ENCODE measurements at regions not wholly inside any gene's neighbourhood (a gene's known extent, or its start where the extent isn't known, plus 50 kb on each side); places are given as distances from the start of the nearest gene placed in this dataset.

- Histone ChIP-seq H3K9me2 (replicated peaks; ENCODE audit: low read depth, low read length) (no peaks in the 10 kb centered on the region), H3K79me2 (ENCODE audit: insufficient read depth, low read length) (no peaks in the 10 kb centered on the region), H3K4me2 (ENCODE audit: low read depth, low read length, poor library complexity, severe bottlenecking) (no peak overlapping the region), H3F3A (ENCODE audit: low read depth) (no peaks in the 10 kb centered on the region), H3K27me3 (ENCODE audit: insufficient read depth, low read length, poor library complexity, severe bottlenecking) (no peaks in the 10 kb centered on the region), H3K36me3 (ENCODE audit: insufficient read depth, low read length) (no peaks in the 10 kb centered on the region), H3K9ac (ENCODE audit: low read depth, low read length, poor library complexity, severe bottlenecking) (no peak overlapping the region), H4K20me1 (ENCODE audit: insufficient read depth, low read length, poor library complexity, severe bottlenecking) (no peaks in the 10 kb centered on the region), H3K9me3 (ENCODE audit: insufficient read depth, low read depth, low read length) (peaks cover 15% of the 10 kb centered on the region), H2AFZ (ENCODE audit: low read length) (0 out of 2 replicates have a peak overlapping the region, but pooled peaks have one; percentile 8), H3K4me1 (ENCODE audit: insufficient read depth, low read length, poor library complexity, severe bottlenecking) (no peaks in the 10 kb centered on the region), H3K4me3 (ENCODE audit: low read length, poor library complexity, severe bottlenecking) (no peak overlapping the region)
- TF ChIP-seq EZH2phosphoT487 (IDR thresholded peaks at IDR 0.05; ENCODE audit: borderline replicate concordance) (no peak), CTCF (conservative IDR thresholded peaks at IDR 0.05; ENCODE audit: low read length) (peak; percentile 79)
Measured at GRCh38 chr7:16114633-16115032, 306.7 kb downstream of the CRPPA start.

- H3K9me2 ChIP-seq (replicated peaks; ENCODE audit: low read depth, low read length): no peaks in the 10 kb centered on the region
- H3K9ac ChIP-seq (ENCODE audit: low read depth, low read length, poor library complexity, severe bottlenecking): no peak overlapping the region
- H2AFZ ChIP-seq (ENCODE audit: low read length): peak overlapping the region; percentile 8; the same call in 1 of the 2 replicates
- no peaks in the 10 kb centered on the region for H3K4me1 ChIP-seq (ENCODE audit: insufficient read depth, low read length, poor library complexity, severe bottlenecking)
- no peaks in the 10 kb centered on the region for H3K27me3 ChIP-seq (ENCODE audit: insufficient read depth, low read length, poor library complexity, severe bottlenecking)
- no peaks in the 10 kb centered on the region for H3K79me2 ChIP-seq (ENCODE audit: insufficient read depth, low read length)
- no peaks in the 10 kb centered on the region for H3K36me3 ChIP-seq (ENCODE audit: insufficient read depth, low read length)
- no peaks in the 10 kb centered on the region for H3F3A ChIP-seq (ENCODE audit: low read depth)
- no peak overlapping the region for H3K4me3 ChIP-seq (ENCODE audit: low read length, poor library complexity, severe bottlenecking)
- H4K20me1 ChIP-seq (ENCODE audit: insufficient read depth, low read length, poor library complexity, severe bottlenecking): no peaks in the 10 kb centered on the region
- no peak for TF ChIP-seq EZH2phosphoT487 (IDR thresholded peaks at IDR 0.05; ENCODE audit: borderline replicate concordance)
- TF ChIP-seq CTCF (conservative IDR thresholded peaks at IDR 0.05; ENCODE audit: low read length): no peak
- H3K4me2 ChIP-seq (ENCODE audit: low read depth, low read length, poor library complexity, severe bottlenecking): no peak overlapping the region
- H3K9me3 ChIP-seq (ENCODE audit: insufficient read depth, low read depth, low read length): peaks cover 18% of the 10 kb centered on the region
Measured at GRCh38 chr7:16114071-16114470, 307.3 kb downstream of the CRPPA start.

GRCh38 chr7:16113058-16113457 is 308.3 kb downstream of the CRPPA start:
- no peaks in the 10 kb centered on the region for H3K4me1 ChIP-seq (ENCODE audit: insufficient read depth, low read length, poor library complexity, severe bottlenecking)
- TF ChIP-seq CTCF (conservative IDR thresholded peaks at IDR 0.05; ENCODE audit: low read length) (no peak), EZH2phosphoT487 (IDR thresholded peaks at IDR 0.05; ENCODE audit: borderline replicate concordance) (no peak)
- H3K27me3 ChIP-seq (ENCODE audit: insufficient read depth, low read length, poor library complexity, severe bottlenecking): no peaks in the 10 kb centered on the region
- no peaks in the 10 kb centered on the region for H3K9me2 ChIP-seq (replicated peaks; ENCODE audit: low read depth, low read length)
- no peaks in the 10 kb centered on the region for H4K20me1 ChIP-seq (ENCODE audit: insufficient read depth, low read length, poor library complexity, severe bottlenecking)
- H3K9me3 ChIP-seq (ENCODE audit: insufficient read depth, low read depth, low read length): peaks cover 24% of the 10 kb centered on the region
- H3K4me2 ChIP-seq (ENCODE audit: low read depth, low read length, poor library complexity, severe bottlenecking): no peak overlapping the region
- H3K4me3 ChIP-seq (ENCODE audit: low read length, poor library complexity, severe bottlenecking): no peak overlapping the region
- H3K9ac ChIP-seq (ENCODE audit: low read depth, low read length, poor library complexity, severe bottlenecking): no peak overlapping the region
- no peak overlapping the region for H2AFZ ChIP-seq (ENCODE audit: low read length)
- no peaks in the 10 kb centered on the region for H3F3A ChIP-seq (ENCODE audit: low read depth)
- no peaks in the 10 kb centered on the region for H3K36me3 ChIP-seq (ENCODE audit: insufficient read depth, low read length)
- H3K79me2 ChIP-seq (ENCODE audit: insufficient read depth, low read length): no peaks in the 10 kb centered on the region
